ENCODE measurements at regions not wholly inside any gene's neighbourhood (a gene's known extent, or its start where the extent isn't known, plus 50 kb on each side); places are given as distances from the start of the nearest gene placed in this dataset.

DNA sequence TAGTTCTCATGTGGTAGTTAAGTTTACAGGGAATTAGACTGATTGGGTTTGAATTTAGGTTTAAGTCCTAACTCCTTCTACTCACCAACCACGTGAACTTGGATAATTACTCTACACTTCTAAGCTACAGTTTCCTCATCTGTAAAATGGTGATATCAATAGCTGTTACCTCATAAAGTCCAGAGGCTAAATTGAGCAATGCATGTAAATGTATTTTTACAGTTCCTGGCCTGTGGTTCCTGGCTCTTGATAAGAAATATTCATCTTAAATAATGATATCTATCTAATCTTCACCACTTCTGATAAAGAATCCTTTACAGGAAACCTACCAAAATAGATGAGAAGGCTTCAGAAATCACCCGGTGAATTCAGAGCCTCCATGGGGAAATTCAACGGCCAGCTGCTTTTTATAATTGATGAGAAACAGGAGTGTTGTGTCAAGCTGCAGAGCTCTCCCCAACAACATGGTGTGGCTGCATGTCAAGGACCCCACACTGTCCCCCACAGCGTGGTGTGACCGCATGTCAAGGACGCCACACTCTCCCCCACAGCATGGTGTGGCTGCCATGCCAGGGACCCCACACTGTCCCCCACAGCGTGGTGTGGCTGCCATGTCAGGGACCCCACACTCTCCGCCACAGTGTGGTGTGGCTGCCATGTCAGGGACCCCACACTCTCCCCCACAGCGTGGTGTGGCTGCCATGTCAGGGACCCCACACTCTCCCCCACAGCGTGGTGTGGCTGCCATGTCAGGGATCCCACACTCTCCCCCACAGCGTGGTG is 80.8 kb upstream of the PEX5L start:
- no peak for DNase-seq (ENCODE audit: low read depth)
- H3K4me3 ChIP-seq (ENCODE audit: control insufficient read depth, low read depth, low read length): no peak overlapping the region
- TF ChIP-seq, protein P1, sequence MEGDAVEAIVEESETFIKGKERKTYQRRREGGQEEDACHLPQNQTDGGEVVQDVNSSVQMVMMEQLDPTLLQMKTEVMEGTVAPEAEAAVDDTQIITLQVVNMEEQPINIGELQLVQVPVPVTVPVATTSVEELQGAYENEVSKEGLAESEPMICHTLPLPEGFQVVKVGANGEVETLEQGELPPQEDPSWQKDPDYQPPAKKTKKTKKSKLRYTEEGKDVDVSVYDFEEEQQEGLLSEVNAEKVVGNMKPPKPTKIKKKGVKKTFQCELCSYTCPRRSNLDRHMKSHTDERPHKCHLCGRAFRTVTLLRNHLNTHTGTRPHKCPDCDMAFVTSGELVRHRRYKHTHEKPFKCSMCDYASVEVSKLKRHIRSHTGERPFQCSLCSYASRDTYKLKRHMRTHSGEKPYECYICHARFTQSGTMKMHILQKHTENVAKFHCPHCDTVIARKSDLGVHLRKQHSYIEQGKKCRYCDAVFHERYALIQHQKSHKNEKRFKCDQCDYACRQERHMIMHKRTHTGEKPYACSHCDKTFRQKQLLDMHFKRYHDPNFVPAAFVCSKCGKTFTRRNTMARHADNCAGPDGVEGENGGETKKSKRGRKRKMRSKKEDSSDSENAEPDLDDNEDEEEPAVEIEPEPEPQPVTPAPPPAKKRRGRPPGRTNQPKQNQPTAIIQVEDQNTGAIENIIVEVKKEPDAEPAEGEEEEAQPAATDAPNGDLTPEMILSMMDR (conservative IDR thresholded peaks at IDR 0.05; ENCODE audit: control insufficient read depth, insufficient read depth, low read depth, low read length): no peak

DNA sequence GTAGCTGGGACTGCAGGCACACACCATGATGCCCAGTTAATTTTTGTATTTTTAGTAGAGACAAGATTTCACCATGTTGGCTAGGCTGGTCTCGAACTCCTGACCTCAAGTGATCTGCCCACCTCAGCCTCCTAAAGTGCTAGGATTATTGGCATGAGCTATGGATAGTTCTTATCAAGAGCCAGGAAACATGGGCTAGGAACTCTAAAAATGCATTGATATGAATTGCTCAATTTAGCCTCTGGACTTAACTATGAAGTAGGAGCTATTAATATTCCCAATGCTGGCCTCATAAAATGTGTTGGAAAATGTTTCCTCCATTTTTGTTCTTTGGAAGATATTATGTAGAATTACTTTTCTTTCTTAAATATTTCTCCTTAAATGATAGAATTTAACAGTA is 82.8 kb upstream of the PEX5L start:
- no peak for DNase-seq (ENCODE audit: low read depth)

DNA sequence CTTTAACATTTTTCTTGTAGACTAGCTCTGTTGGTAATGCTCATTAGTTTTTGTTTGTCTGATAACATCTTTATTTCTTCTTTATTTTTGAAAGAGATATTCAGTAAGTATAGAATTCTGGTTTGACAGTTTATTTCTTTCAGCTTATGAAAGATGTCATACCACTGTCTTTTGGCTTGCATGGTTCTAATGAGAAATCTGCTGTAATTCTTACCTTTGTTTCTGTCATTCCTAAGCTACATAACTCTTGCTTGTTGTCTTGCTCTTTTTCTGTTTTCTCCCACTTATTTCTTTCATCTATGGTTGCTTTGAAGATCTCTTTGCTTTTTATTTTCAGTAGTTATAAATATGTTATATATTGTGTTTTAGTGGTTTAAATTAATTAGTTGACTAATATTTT is 87.2 kb upstream of the PEX5L start:
- no peak for DNase-seq (ENCODE audit: low read depth)
- TF ChIP-seq, protein P1 (conservative IDR thresholded peaks at IDR 0.05; ENCODE audit: control insufficient read depth, insufficient read depth, low read depth, low read length): no peak
- no peak overlapping the region for H3K4me3 ChIP-seq (ENCODE audit: control insufficient read depth, low read depth, low read length)

More for the DNA sequence above, 82.8 kb upstream of the PEX5L start:
- H3K4me3 ChIP-seq (ENCODE audit: control insufficient read depth, low read depth, low read length): no peak overlapping the region
- TF ChIP-seq, protein P1 (conservative IDR thresholded peaks at IDR 0.05; ENCODE audit: control insufficient read depth, insufficient read depth, low read depth, low read length): no peak

DNA sequence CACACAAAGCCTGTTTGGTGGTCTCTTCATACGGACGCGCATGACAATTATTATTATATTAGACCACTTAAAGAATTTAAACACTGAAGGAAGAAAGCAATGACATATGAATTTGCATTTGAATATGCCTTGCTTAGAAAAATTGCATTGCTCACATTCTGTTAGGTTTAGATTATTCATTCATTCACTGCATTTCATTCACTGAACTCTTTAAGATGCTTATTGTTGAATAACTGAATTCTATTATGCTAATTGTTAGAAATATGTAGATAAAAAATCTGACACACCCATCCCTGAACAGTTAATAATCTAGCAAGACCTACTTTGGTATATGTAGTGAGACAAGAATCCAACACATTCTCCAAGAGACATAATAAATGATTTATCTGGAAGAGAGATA is 94.4 kb upstream of the PEX5L start:
- TF ChIP-seq, protein P1 (conservative IDR thresholded peaks at IDR 0.05; ENCODE audit: control insufficient read depth, insufficient read depth, low read depth, low read length): no peak
- DNase-seq (ENCODE audit: low read depth): no peak
- no peak overlapping the region for H3K4me3 ChIP-seq (ENCODE audit: control insufficient read depth, low read depth, low read length)

DNA sequence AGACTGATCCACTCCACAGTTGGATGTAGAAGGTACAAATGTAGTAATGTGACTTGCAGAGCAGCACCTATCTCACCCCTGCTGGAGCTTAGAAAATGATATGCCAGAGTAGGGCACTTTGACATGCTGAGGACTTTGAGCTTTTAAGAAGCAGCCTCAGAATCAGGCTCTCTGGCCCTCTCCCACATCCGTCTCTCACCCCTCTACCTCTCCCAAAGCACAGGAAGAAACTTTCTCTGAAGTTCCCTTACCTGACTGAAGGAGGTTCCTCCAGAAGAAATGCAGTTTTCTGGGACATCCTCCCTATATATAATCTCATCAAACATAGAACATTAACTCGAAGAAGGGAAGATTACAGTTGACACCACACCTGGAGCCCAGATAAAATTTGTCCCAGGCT is 98.4 kb upstream of the PEX5L start:
- H3K4me3 ChIP-seq (ENCODE audit: control insufficient read depth, low read depth, low read length): no peak overlapping the region
- no peak for DNase-seq (ENCODE audit: low read depth)
- TF ChIP-seq, protein P1 (conservative IDR thresholded peaks at IDR 0.05; ENCODE audit: control insufficient read depth, insufficient read depth, low read depth, low read length): no peak

DNA sequence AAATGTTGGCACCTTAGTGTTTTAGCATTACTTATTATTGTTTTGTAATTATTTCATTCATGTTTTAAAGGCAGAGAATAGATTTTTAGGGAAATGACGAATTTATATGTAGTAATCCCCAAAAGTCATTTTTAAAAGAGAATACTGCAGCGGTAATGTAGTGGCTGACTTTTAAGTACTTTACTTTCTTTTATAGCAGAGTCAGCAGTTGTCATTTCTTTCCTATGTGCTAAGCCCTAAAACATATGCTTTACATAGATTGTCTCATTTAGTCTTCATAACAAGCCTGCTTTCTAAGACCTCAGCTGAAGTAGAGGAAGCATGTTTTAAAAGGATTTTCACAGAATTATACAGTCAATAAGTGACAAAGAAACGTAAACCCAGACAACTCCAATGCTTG is 102.1 kb upstream of the PEX5L start:
- TF ChIP-seq, protein P1 (conservative IDR thresholded peaks at IDR 0.05; ENCODE audit: control insufficient read depth, insufficient read depth, low read depth, low read length): no peak
- no peak for DNase-seq (ENCODE audit: low read depth)

More for the DNA sequence above, 102.1 kb upstream of the PEX5L start:
- no peak overlapping the region for H3K4me3 ChIP-seq (ENCODE audit: control insufficient read depth, low read depth, low read length)

Data from fibroblast of mammary gland (primary cell).